HEK293 (cell line): ENCODE measurements at regions not wholly inside any gene's neighbourhood (a gene's known extent, or its start where the extent isn't known, plus 50 kb on each side); places are given as distances from the start of the nearest gene placed in this dataset.

Source experiments
- CTCF ChIP-seq: fragments of 450-650 bp; formaldehyde crosslinking; IDR thresholded peaks from 2 replicates; pipeline ENCODE4 v1.5.1; 2016; ENCODE audit warnings: missing biosample characterization, missing genetic modification characterization
- PRDM4 ChIP-seq: fragments of 450-650 bp; formaldehyde crosslinking; IDR thresholded peaks from 2 replicates; pipeline ENCODE4 v1.5.1; 2017; ENCODE audit warnings: missing biosample characterization, missing genetic modification characterization
- REST ChIP-seq: fragments of 450-650 bp; formaldehyde crosslinking; IDR thresholded peaks from 2 replicates; pipeline ENCODE4 v1.5.1; 2016; ENCODE audit warnings: missing biosample characterization, missing genetic modification characterization
- ZBTB11 ChIP-seq: fragments of 450-650 bp; formaldehyde crosslinking; conservative IDR thresholded peaks from 2 replicates; pipeline ENCODE4 v1.5.1; 2016; ENCODE audit warnings: low read depth, missing biosample characterization, missing genetic modification characterization
- ZFP41 ChIP-seq: fragments of 450-650 bp; formaldehyde crosslinking; IDR thresholded peaks from 2 replicates; pipeline ENCODE4 v1.5.1; 2016; ENCODE audit warnings: missing biosample characterization, missing genetic modification characterization, borderline replicate concordance
- ZNF211 ChIP-seq: fragments of 450-650 bp; formaldehyde crosslinking; IDR thresholded peaks from 2 replicates; pipeline ENCODE4 v1.5.1; 2016; ENCODE audit warnings: low read depth, missing biosample characterization, missing genetic modification characterization
- ZNF214 ChIP-seq: fragments of 450-650 bp; formaldehyde crosslinking; IDR thresholded peaks from 2 replicates; pipeline ENCODE4 v1.5.1; 2017; ENCODE audit warnings: missing biosample characterization, mild to moderate bottlenecking, missing genetic modification characterization, borderline replicate concordance
- ZNF585B ChIP-seq: fragments of 450-650 bp; formaldehyde crosslinking; IDR thresholded peaks from 2 replicates; pipeline ENCODE4 v1.5.1; 2016; ENCODE audit warnings: missing biosample characterization, missing genetic modification characterization
- ZNF629 ChIP-seq: fragments of 450-650 bp; formaldehyde crosslinking; IDR thresholded peaks from 2 replicates; pipeline ENCODE4 v1.5.1; 2017; ENCODE audit warnings: missing biosample characterization, missing genetic modification characterization
- ZNF645 ChIP-seq: fragments of 450-650 bp; formaldehyde crosslinking; IDR thresholded peaks from 2 replicates; pipeline ENCODE4; 2016; ENCODE audit warnings: missing biosample characterization, missing genetic modification characterization
- ZNF777 ChIP-seq: fragments of 450-650 bp; formaldehyde crosslinking; IDR thresholded peaks from 2 replicates; pipeline ENCODE4 v1.5.1; 2017; ENCODE audit warnings: missing biosample characterization, missing genetic modification characterization, borderline replicate concordance
- ZNF837 ChIP-seq: fragments of 450-650 bp; formaldehyde crosslinking; IDR thresholded peaks from 2 replicates; pipeline ENCODE4 v1.5.1; 2016; ENCODE audit warnings: missing biosample characterization, missing genetic modification characterization

- TF ChIP-seq ZNF585B (tag by site-specific recombination) (no peak), ZNF777 (no peak), ZNF629 (tag by site-specific recombination) (no peak), ZNF645 (tag by site-specific recombination) (no peak), ZBTB11 (no peak), CTCF (tag by site-specific recombination) (no peak), REST (no peak), PRDM4 (tag by site-specific recombination) (no peak), ZNF837 (tag by site-specific recombination) (no peak), ZNF211 (tag by site-specific recombination) (no peak), ZNF214 (tag by site-specific recombination) (no peak), ZFP41 (tag by site-specific recombination) (no peak)
These were observed 321.8 kb upstream of the NCAM1 start for GRCh38 chr11:112639469-112639868.
